BE2C (cell line): ENCODE measurements at regions not wholly inside any gene's neighbourhood (a gene's known extent, or its start where the extent isn't known, plus 50 kb on each side); places are given as distances from the start of the nearest gene placed in this dataset.

Experiments
- DNase-seq: peaks from one replicate; pipeline ENCODE4 v3.0.0-alpha.2; 2020
- H3K27me3 ChIP-seq: fragments of 250-450 bp; sonication (Bioruptor Pico); 2 replicates; pipeline ENCODE4 v1.5.1; 2020; ENCODE audit warnings: mild to moderate bottlenecking
- H3K36me3 ChIP-seq: fragments of 250-450 bp; sonication (Bioruptor Pico); 2 replicates; pipeline ENCODE4 v1.5.1; 2020; ENCODE audit warnings: mild to moderate bottlenecking
- H3K4me1 ChIP-seq: fragments of 250-450 bp; sonication (Bioruptor Pico); 2 replicates; pipeline ENCODE4 v1.5.1; 2020
- H3K4me3 ChIP-seq: 2 replicates; pipeline ENCODE4 v1.5.1; 2011; ENCODE audit warnings: low read depth, low read length
- H3K9me3 ChIP-seq: fragments of 250-450 bp; sonication (Bioruptor Pico); 2 replicates; pipeline ENCODE4 v1.5.1; 2020
- CTCF ChIP-seq: IDR thresholded peaks from 2 replicates; pipeline ENCODE4 v1.5.1; 2012; ENCODE audit warnings: mild to moderate bottlenecking, low read depth, low read length

DNA sequence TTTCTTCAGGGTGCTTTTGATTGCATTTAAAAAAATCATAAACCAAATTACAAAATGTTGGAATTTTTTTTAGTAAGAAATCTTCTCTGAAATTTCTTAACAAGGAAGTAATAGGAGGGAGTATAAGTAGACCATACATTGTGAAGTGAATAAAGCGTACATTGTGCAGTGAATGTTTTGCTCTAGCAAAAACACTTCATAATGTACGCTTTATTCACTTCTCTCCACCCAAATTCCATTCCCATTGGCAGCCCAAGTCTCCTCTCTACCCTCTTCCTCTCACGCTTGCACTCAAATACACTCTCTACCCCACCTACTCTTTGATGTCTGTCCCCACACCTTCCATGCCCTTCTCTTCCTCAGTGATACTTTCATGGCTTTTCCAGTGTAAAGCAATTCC is 241.0 kb downstream of the PPP1R3A start:
- Histone ChIP-seq H3K36me3 (no peaks in the 10 kb centered on the region), H3K4me3 (no peak overlapping the region), H3K9me3 (no peaks in the 10 kb centered on the region), H3K27me3 (no peaks in the 10 kb centered on the region), H3K4me1 (no peaks in the 10 kb centered on the region)
- DNase-seq = no peak
- no peak for TF ChIP-seq CTCF

GRCh38 chr7:113664867-113665266 is 253.9 kb downstream of the PPP1R3A start:
- H3K4me1 ChIP-seq = no peaks in the 10 kb centered on the region
- no peak overlapping the region for H3K4me3 ChIP-seq
- no peak for DNase-seq
- H3K36me3 ChIP-seq = no peaks in the 10 kb centered on the region
- H3K27me3 ChIP-seq = no peaks in the 10 kb centered on the region
- H3K9me3 ChIP-seq = no peaks in the 10 kb centered on the region
- no peak for TF ChIP-seq CTCF

DNA sequence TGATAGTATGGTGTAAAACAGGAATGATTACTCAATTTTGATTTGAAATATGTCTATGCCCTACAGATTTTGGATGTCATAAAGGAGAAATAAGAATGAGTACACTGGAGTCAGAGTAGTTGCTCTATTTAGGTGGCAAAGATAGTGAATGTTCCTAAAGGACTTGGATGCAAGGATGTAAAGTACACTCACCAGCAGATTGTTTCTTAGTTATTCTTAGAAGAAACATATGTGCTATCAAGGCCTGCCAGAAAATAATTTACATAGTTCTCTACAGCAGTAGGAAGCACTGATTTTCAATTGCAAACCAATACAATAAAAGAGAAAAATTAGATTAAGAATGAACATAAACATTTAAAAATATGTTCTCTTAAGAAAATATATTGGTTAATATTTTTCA is 259.4 kb downstream of the PPP1R3A start:
- TF ChIP-seq CTCF = no peak

GRCh38 chr7:113657603-113658002 is 261.2 kb downstream of the PPP1R3A start:
- Histone ChIP-seq H3K9me3 (no peaks in the 10 kb centered on the region), H3K36me3 (no peaks in the 10 kb centered on the region), H3K27me3 (no peaks in the 10 kb centered on the region), H3K4me1 (no peaks in the 10 kb centered on the region), H3K4me3 (no peak overlapping the region)
- TF ChIP-seq CTCF = no peak
- DNase-seq = no peak

More for the DNA sequence above, 259.4 kb downstream of the PPP1R3A start:
- no peak for DNase-seq
- H3K36me3 ChIP-seq = no peaks in the 10 kb centered on the region
- no peaks in the 10 kb centered on the region for H3K27me3 ChIP-seq
- no peak overlapping the region for H3K4me3 ChIP-seq
- H3K4me1 ChIP-seq = no peaks in the 10 kb centered on the region
- no peaks in the 10 kb centered on the region for H3K9me3 ChIP-seq

DNA sequence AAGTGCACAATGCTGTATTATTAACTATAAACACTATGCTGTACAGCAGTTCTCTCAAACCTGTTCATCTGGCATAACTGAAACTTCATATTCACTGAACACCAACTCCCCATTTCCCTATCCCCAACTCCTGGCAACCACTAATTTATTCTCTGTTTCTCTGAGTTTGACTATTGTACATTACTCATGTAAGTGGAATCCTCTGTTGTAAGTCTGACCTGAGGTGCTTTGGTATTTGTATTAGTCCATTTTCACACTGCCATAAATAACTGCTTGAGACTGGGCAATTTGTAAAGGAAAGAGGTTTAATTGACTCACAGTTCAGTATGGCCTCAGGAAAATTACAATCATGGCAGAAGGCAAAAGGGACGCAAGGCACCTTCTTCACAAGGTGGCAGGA is 266.3 kb downstream of the PPP1R3A start:
- H3K27me3 ChIP-seq = no peaks in the 10 kb centered on the region
- H3K9me3 ChIP-seq = no peaks in the 10 kb centered on the region
- TF ChIP-seq CTCF = no peak
- no peaks in the 10 kb centered on the region for H3K4me1 ChIP-seq
- H3K36me3 ChIP-seq = no peaks in the 10 kb centered on the region
- DNase-seq = no peak
- H3K4me3 ChIP-seq = no peak overlapping the region

- DNase-seq = no peak
- no peak for TF ChIP-seq CTCF
- H3K27me3 ChIP-seq = no peaks in the 10 kb centered on the region
- H3K36me3 ChIP-seq = no peaks in the 10 kb centered on the region
- H3K9me3 ChIP-seq = no peaks in the 10 kb centered on the region
- no peak overlapping the region for H3K4me3 ChIP-seq
- no peaks in the 10 kb centered on the region for H3K4me1 ChIP-seq
These were observed 269.3 kb downstream of the PPP1R3A start for GRCh38 chr7:113649556-113649955.
